ENCODE measurements at regions not wholly inside any gene's neighbourhood (a gene's known extent, or its start where the extent isn't known, plus 50 kb on each side); places are given as distances from the start of the nearest gene placed in this dataset.

GRCh38 chr1:219771080-219771479 is 157.3 kb downstream of the SLC30A10 start:
- TF ChIP-seq YY1 (IDR thresholded peaks at IDR 0.05; ENCODE audit: insufficient read depth, insufficient read length) (no peak), ZNF274 (IDR thresholded peaks at IDR 0.05; ENCODE audit: low read depth, low read length) (no peak)
